HCT116 (cell line): ENCODE measurements at regions not wholly inside any gene's neighbourhood (a gene's known extent, or its start where the extent isn't known, plus 50 kb on each side); places are given as distances from the start of the nearest gene placed in this dataset.

Experiments used
- POLR2A ChIP-seq: IDR thresholded peaks from 2 replicates; pipeline ENCODE4 v1.7.0; 2011; ENCODE audit warnings: borderline replicate concordance; ENCODE audit not compliant: insufficient read depth, insufficient read length; ENCODE audit errors: extremely low read depth
- TCF7L2 ChIP-seq: IDR thresholded peaks from 2 replicates; pipeline ENCODE4 v1.7.0; 2011; ENCODE audit warnings: borderline replicate concordance, inconsistent platforms; ENCODE audit not compliant: insufficient read depth, insufficient read length; ENCODE audit errors: extremely low read depth

GRCh38 chr2:53028225-53028624, 739.4 kb upstream of the CHAC2 start:
- TF ChIP-seq POLR2A (no peak), TCF7L2 (no peak)
